ENCODE measurements at regions not wholly inside any gene's neighbourhood (a gene's known extent, or its start where the extent isn't known, plus 50 kb on each side); places are given as distances from the start of the nearest gene placed in this dataset.

DNA sequence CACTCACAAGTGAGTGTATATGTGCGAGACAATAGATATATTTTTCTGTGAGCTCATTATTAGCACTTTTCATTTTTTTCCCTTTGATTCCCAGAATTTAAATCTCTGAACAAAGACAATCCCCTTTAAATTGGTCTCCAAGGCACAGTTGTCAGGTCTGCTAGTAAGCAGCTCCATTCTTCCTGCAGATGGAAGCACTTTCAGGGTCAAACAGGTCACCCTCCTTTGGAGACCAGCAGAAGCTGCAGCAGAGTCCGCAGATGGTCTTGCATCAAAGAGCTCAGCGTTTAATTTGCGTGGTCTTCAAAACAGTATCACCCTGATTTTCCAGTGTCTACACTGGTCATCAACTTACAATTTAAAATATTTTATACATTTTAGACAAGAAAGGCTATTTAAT lies 543.8 kb downstream of the ARL4A start:
- Histone ChIP-seq H3K4me1 (no peaks in the 10 kb centered on the region), H3K9me3 (no peaks in the 10 kb centered on the region), H3K36me3 (no peaks in the 10 kb centered on the region), H3K4me3 (no peak overlapping the region), H3K27me3 (no peaks in the 10 kb centered on the region), H3K27ac (no peak overlapping the region)
- TF ChIP-seq EP300 (IDR thresholded peaks at IDR 0.05) = no peak
- TF ChIP-seq, protein P1, sequence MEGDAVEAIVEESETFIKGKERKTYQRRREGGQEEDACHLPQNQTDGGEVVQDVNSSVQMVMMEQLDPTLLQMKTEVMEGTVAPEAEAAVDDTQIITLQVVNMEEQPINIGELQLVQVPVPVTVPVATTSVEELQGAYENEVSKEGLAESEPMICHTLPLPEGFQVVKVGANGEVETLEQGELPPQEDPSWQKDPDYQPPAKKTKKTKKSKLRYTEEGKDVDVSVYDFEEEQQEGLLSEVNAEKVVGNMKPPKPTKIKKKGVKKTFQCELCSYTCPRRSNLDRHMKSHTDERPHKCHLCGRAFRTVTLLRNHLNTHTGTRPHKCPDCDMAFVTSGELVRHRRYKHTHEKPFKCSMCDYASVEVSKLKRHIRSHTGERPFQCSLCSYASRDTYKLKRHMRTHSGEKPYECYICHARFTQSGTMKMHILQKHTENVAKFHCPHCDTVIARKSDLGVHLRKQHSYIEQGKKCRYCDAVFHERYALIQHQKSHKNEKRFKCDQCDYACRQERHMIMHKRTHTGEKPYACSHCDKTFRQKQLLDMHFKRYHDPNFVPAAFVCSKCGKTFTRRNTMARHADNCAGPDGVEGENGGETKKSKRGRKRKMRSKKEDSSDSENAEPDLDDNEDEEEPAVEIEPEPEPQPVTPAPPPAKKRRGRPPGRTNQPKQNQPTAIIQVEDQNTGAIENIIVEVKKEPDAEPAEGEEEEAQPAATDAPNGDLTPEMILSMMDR (IDR thresholded peaks at IDR 0.05) = no peak
- no peak for TF ChIP-seq POLR2AphosphoS5 (IDR thresholded peaks at IDR 0.05)
- no peak for TF ChIP-seq POLR2A (IDR thresholded peaks at IDR 0.05)
- WGBS, 2 donors (ENCODE audit: low coverage in 1 of 2) = 82 to 91% methylated on average over 4 of the region's 4 CpGs
- ATAC-seq = no peak

- TF ChIP-seq EP300 (IDR thresholded peaks at IDR 0.05) = no peak
- TF ChIP-seq POLR2AphosphoS5 (IDR thresholded peaks at IDR 0.05) = no peak
- TF ChIP-seq, protein P1 (IDR thresholded peaks at IDR 0.05) = no peak
- no peaks in the 10 kb centered on the region for H3K36me3 ChIP-seq
- no peaks in the 10 kb centered on the region for H3K27me3 ChIP-seq
- no peak overlapping the region for H3K4me3 ChIP-seq
- no peaks in the 10 kb centered on the region for H3K4me1 ChIP-seq
- 67 to 73% methylated on average over 1 of the region's 1 CpG for WGBS, 2 donors (ENCODE audit: low coverage in 1 of 2)
- no peak for ATAC-seq
- no peaks in the 10 kb centered on the region for H3K9me3 ChIP-seq
- H3K27ac ChIP-seq = no peak overlapping the region
Measured at GRCh38 chr7:13235436-13235835, 548.0 kb downstream of the ARL4A start.

GRCh38 chr7:13236026-13236425 lies 548.6 kb downstream of the ARL4A start:
- no peaks in the 10 kb centered on the region for H3K36me3 ChIP-seq
- TF ChIP-seq EP300 (IDR thresholded peaks at IDR 0.05) (no peak), POLR2A (IDR thresholded peaks at IDR 0.05) (no peak), POLR2AphosphoS5 (IDR thresholded peaks at IDR 0.05) (no peak)
- TF ChIP-seq, protein P1 (IDR thresholded peaks at IDR 0.05) = no peak
- no peaks in the 10 kb centered on the region for H3K27me3 ChIP-seq
- WGBS, 2 donors (ENCODE audit: low coverage in 1 of 2) = 44 to 55% methylated on average over 1 of the region's 1 CpG
- ATAC-seq = no peak
- H3K4me3 ChIP-seq = no peak overlapping the region
- H3K27ac ChIP-seq = no peak overlapping the region
- H3K4me1 ChIP-seq = no peaks in the 10 kb centered on the region
- no peaks in the 10 kb centered on the region for H3K9me3 ChIP-seq

DNA sequence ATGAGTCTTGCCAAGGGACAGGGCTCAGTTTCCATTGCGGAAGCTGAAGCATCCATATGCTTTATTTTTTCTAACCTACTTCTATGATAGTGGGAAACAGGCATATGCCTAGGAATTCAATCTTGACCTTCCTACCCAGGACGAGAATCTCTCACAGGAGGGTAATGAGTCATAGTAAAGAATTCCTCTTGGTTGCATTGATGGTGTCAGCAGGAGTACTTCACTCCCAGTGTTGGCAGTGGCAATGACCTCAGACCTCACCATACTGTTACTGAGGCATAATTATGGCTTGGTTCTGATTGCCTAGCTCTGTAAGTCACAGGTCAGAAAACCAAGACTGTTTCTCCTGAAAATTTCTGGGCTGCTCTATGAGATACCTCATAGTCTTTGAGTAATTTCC lies 552.9 kb downstream of the ARL4A start:
- no peak overlapping the region for H3K27ac ChIP-seq
- H3K36me3 ChIP-seq = no peaks in the 10 kb centered on the region
- no peak for ATAC-seq
- 56 to 100% methylated on average over 2 of the region's 2 CpGs for WGBS, 2 donors (ENCODE audit: low coverage in 1 of 2)
- H3K9me3 ChIP-seq = no peaks in the 10 kb centered on the region
- no peaks in the 10 kb centered on the region for H3K4me1 ChIP-seq
- H3K27me3 ChIP-seq = no peaks in the 10 kb centered on the region
- H3K4me3 ChIP-seq = no peak overlapping the region
- TF ChIP-seq, protein P1 (IDR thresholded peaks at IDR 0.05) = no peak
- TF ChIP-seq EP300 (IDR thresholded peaks at IDR 0.05) (no peak), POLR2A (IDR thresholded peaks at IDR 0.05) (no peak), POLR2AphosphoS5 (IDR thresholded peaks at IDR 0.05) (no peak)

DNA sequence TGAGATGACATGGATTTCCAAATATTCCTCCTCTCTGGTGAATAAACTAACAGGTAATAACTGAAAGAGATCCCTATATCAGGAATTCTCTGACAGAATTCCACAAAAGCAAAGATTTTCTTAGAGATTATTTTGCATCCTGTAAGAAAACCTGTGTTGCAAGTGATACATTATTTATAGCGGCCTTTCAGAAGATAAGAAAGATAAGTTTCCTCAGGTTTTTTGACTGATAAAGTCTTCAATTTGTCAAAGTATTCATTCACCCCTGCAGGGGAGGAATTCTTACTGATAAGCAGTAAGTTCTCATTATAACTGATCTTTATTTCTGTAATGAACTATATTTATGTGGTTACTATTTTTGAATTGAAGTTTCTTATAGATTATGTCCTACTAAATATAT lies 554.0 kb downstream of the ARL4A start:
- no peaks in the 10 kb centered on the region for H3K36me3 ChIP-seq
- no peaks in the 10 kb centered on the region for H3K27me3 ChIP-seq
- 82 to 88% methylated on average over 1 of the region's 1 CpG for WGBS, 2 donors (ENCODE audit: low coverage in 1 of 2)
- TF ChIP-seq EP300 (IDR thresholded peaks at IDR 0.05) (no peak), POLR2A (IDR thresholded peaks at IDR 0.05) (no peak), POLR2AphosphoS5 (IDR thresholded peaks at IDR 0.05) (no peak)
- TF ChIP-seq, protein P1 (IDR thresholded peaks at IDR 0.05) = no peak
- no peak for ATAC-seq
- H3K27ac ChIP-seq = no peak overlapping the region
- H3K9me3 ChIP-seq = no peaks in the 10 kb centered on the region
- H3K4me3 ChIP-seq = no peak overlapping the region
- H3K4me1 ChIP-seq = no peaks in the 10 kb centered on the region
